ENCODE measurements at regions not wholly inside any gene's neighbourhood (a gene's known extent, or its start where the extent isn't known, plus 50 kb on each side); places are given as distances from the start of the nearest gene placed in this dataset.
A peak's percentile ranks its signal among the peaks of the same experiment; 100 is the strongest.

GRCh38 chr2:18118703-18119102 is 240.2 kb downstream of the KCNS3 start (continued):
- TF ChIP-seq NFYA (IDR thresholded peaks at IDR 0.05; ENCODE audit: borderline replicate concordance, low read depth, low read length) (no peak), MYB (IDR thresholded peaks at IDR 0.05; ENCODE audit: borderline replicate concordance, low read depth, low read length) (no peak), POLR2AphosphoS2 (IDR thresholded peaks at IDR 0.05; ENCODE audit: low read depth, low read length) (no peak)

GRCh38 chr2:18117592-18117991 is 239.1 kb downstream of the KCNS3 start:
- ATAC-seq (peak; percentile 92), DNase-seq (ENCODE audit: low read depth, low spot score) (no peak), FAIRE-seq (no peak)
- intact Hi-C loops (cut with micrococcal nuclease; ENCODE audit: unreplicated experiment) (loop anchor here (10.0 kb wide), 1 partner anchor 263 kb away; no protein-coding TSS in a partner anchor), in situ Hi-C loops (cut with MboI) (no loop called here)
- no peak overlapping the region for H3K9ac ChIP-seq (ENCODE audit: control insufficient read depth, insufficient read depth, low read length)
- no peaks in the 10 kb centered on the region for H3K9me3 ChIP-seq (replicated peaks; ENCODE audit: control insufficient read depth, insufficient read depth, low read length)
- H3K27me3 ChIP-seq (replicated peaks in 1 of 2; ENCODE audit: control insufficient read depth in 2 of 2, insufficient read depth in 2 of 2, low read length in 1 of 2): no peaks in the 10 kb centered on the region; a peak in 1 of 4 replicates
- POLR2A ChIA-PET: no interaction called here
- no TSS peak for BruUV-seq (replicated peaks)
- H3K4me2 ChIP-seq (ENCODE audit: control insufficient read depth, insufficient read depth): no peak overlapping the region
- H3K79me2 ChIP-seq (ENCODE audit: control insufficient read depth, insufficient read depth, low read length): no peaks in the 10 kb centered on the region
- WGBS (ENCODE audit: insufficient coverage, insufficient replicate concordance, low lambda C conversion rate, missing lambda C conversion rate): 0% methylated on average over 2 of the region's 2 CpGs
- H3K4me3 ChIP-seq: no peak overlapping the region
- H3K27ac ChIP-seq (ENCODE audit: control insufficient read depth, insufficient read depth): no peak overlapping the region
- no peaks in the 10 kb centered on the region for H4K20me1 ChIP-seq (ENCODE audit: control insufficient read depth, insufficient read depth)
- RAD21 ChIA-PET (ENCODE audit: unreplicated experiment): interaction anchor here (1.0 kb wide), 1 partner anchor 471 kb away, joined by 4 read pairs; no protein-coding TSS in a partner anchor
- CTCF ChIA-PET: interaction anchor here (0.6 to 1.6 kb wide), 8 partner anchors 13 to 923 kb away, joined by 3 to 7 read pairs (median 3); no protein-coding TSS in a partner anchor
- H2AFZ ChIP-seq (ENCODE audit: control insufficient read depth, low read depth, low read length): no peak overlapping the region
- SMC1A ChIA-PET (ENCODE audit: uncharacterized antibody, unreplicated experiment): interaction anchor here (0.9 kb wide), 1 partner anchor 13 kb away, joined by 3 read pairs; no protein-coding TSS in a partner anchor
- H3K36me3 ChIP-seq (ENCODE audit: control insufficient read depth in 2 of 2, insufficient read depth in 2 of 2, low read length in 1 of 2): no peaks in the 10 kb centered on the region
- H3K4me1 ChIP-seq (ENCODE audit: control insufficient read depth, insufficient read depth, low read length): no peaks in the 10 kb centered on the region
- TF ChIP-seq RAD51 (IDR thresholded peaks at IDR 0.05) (no peak), HSF1 (IDR thresholded peaks at IDR 0.05; ENCODE audit: low read depth, low read length) (no peak), ZNF384 (IDR thresholded peaks at IDR 0.05; ENCODE audit: borderline replicate concordance, low read depth, low read length) (no peak), SMARCA5 (IDR thresholded peaks at IDR 0.05) (peak; percentile 73; the same call in 1 of the 2 replicates), CEBPZ (IDR thresholded peaks at IDR 0.05; ENCODE audit: low read depth, low read length) (no peak), E4F1 (IDR thresholded peaks at IDR 0.05; ENCODE audit: borderline replicate concordance, partially characterized antibody) (no peak), NFYA (IDR thresholded peaks at IDR 0.05; ENCODE audit: borderline replicate concordance, low read depth, low read length) (no peak), USF2 (IDR thresholded peaks at IDR 0.05; ENCODE audit: borderline replicate concordance, low read depth, low read length) (no peak), ZNF274 (IDR thresholded peaks at IDR 0.05; ENCODE audit: insufficient read depth, insufficient read length) (no peak), CHD1 (IDR thresholded peaks at IDR 0.05; ENCODE audit: low read depth, low read length) (no peak), TCF12 (IDR thresholded peaks at IDR 0.05; ENCODE audit: low read depth, low read length) (no peak), CBX3 (IDR thresholded peaks at IDR 0.05; ENCODE audit: borderline replicate concordance, low read depth) (no peak), RAD21 (IDR thresholded peaks at IDR 0.05; ENCODE audit: insufficient read depth, low read depth, low read length) (peak; percentile 34)
